ENCODE measurements at regions not wholly inside any gene's neighbourhood (a gene's known extent, or its start where the extent isn't known, plus 50 kb on each side); places are given as distances from the start of the nearest gene placed in this dataset.

DNA sequence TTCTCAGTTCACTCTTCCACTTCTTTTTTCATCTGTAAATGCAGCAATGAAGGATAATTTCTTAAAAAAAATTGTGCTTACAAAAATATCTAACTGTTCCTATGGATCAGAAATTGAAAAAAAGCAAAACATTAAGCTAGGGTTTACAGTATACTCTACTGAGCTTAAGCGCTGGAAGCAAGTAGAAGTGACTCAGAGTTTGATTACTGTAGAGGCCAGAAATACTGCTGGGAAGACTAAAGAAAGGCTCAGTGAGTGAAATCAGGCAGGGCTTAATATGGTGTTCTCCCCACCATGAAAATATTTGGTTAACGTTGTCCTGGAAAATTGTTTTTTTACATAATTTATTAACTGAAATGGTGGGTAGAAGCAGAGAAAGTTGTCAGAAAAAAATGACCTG, 1061.8 kb upstream of the GRIA3 start:
- Histone ChIP-seq H4K20me1 (ENCODE audit: control insufficient read depth, insufficient read depth, low read length, poor library complexity, severe bottlenecking) (no peaks in the 10 kb centered on the region), H3K4me1 (ENCODE audit: control insufficient read depth in 2 of 2, insufficient read depth in 2 of 2, low read length in 2 of 2) (no peaks in the 10 kb centered on the region), H3K27ac (ENCODE audit: low read length in 2 of 2) (no peak overlapping the region), H3K4me3 (ENCODE audit: control extremely low read depth in 1 of 5, extremely low read depth in 1 of 5, insufficient read depth in 1 of 5, low read depth in 2 of 5, low read length in 4 of 5) (no peak overlapping the region), H3K27me3 (replicated peaks in 1 of 4; ENCODE audit: control extremely low read depth in 1 of 4, control insufficient read depth in 3 of 4, insufficient read depth in 4 of 4, low read length in 3 of 4) (no peaks in the 10 kb centered on the region), H3K36me3 (replicated peaks in 1 of 2; ENCODE audit: control extremely low read depth in 1 of 2, control insufficient read depth in 1 of 2, extremely low read depth in 1 of 2, insufficient read depth in 2 of 2, low read length in 1 of 2) (no peaks in the 10 kb centered on the region), H2AFZ (ENCODE audit: insufficient read depth, low read depth, low read length, poor library complexity, severe bottlenecking) (no peak overlapping the region), H3K79me2 (ENCODE audit: control insufficient read depth, insufficient read depth, low read length) (no peaks in the 10 kb centered on the region), H3K4me2 (replicated peaks; ENCODE audit: low read depth, low read length, poor library complexity, severe bottlenecking) (no peak overlapping the region), H3K9ac (ENCODE audit: low read length) (no peak overlapping the region), H3K9me3 (ENCODE audit: control extremely low read depth in 1 of 3, control insufficient read depth in 2 of 3, insufficient read depth in 1 of 3, low read length in 2 of 3) (no peaks in the 10 kb centered on the region)
- WGBS (ENCODE audit: insufficient coverage): no CpG with 5 or more reads among the region's 2 CpGs
- TF ChIP-seq, protein P1, sequence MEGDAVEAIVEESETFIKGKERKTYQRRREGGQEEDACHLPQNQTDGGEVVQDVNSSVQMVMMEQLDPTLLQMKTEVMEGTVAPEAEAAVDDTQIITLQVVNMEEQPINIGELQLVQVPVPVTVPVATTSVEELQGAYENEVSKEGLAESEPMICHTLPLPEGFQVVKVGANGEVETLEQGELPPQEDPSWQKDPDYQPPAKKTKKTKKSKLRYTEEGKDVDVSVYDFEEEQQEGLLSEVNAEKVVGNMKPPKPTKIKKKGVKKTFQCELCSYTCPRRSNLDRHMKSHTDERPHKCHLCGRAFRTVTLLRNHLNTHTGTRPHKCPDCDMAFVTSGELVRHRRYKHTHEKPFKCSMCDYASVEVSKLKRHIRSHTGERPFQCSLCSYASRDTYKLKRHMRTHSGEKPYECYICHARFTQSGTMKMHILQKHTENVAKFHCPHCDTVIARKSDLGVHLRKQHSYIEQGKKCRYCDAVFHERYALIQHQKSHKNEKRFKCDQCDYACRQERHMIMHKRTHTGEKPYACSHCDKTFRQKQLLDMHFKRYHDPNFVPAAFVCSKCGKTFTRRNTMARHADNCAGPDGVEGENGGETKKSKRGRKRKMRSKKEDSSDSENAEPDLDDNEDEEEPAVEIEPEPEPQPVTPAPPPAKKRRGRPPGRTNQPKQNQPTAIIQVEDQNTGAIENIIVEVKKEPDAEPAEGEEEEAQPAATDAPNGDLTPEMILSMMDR (IDR thresholded peaks at IDR 0.05): no peak
- no peak for TF ChIP-seq EZH2 (IDR thresholded peaks at IDR 0.05; ENCODE audit: borderline replicate concordance, insufficient read depth, low read depth, low read length, poor library complexity, severe bottlenecking)
- no peaks in the 10 kb centered on the region for H3K27me3 Mint-ChIP-seq
- DNase-seq (no peak), ATAC-seq (ENCODE audit: low read depth) (no peak)
- ChIA-PET CTCF (no interaction called here), POLR2A (no interaction called here)
- no peaks in the 10 kb centered on the region for H3K4me1 Mint-ChIP-seq
- H3K27ac Mint-ChIP-seq: no peak overlapping the region
- no peaks in the 10 kb centered on the region for H3K9me3 Mint-ChIP-seq (ENCODE audit: insufficient read depth)
- intact Hi-C loops (cut with micrococcal nuclease): no loop called here
- no peak overlapping the region for H3K4me3 Mint-ChIP-seq

- DNase-seq: no peak
Observed at GRCh38 chrX:122133478-122133877, 1050.6 kb upstream of the GRIA3 start.

More at GRCh38 chrX:122133478-122133877, 1050.6 kb upstream of the GRIA3 start:
- Histone ChIP-seq H3K4me1 (ENCODE audit: control insufficient read depth in 2 of 2, insufficient read depth in 2 of 2, low read length in 2 of 2) (no peaks in the 10 kb centered on the region), H3K9ac (ENCODE audit: low read length) (no peak overlapping the region), H3K9me3 (ENCODE audit: control extremely low read depth in 1 of 3, control insufficient read depth in 2 of 3, insufficient read depth in 1 of 3, low read length in 2 of 3) (no peaks in the 10 kb centered on the region), H3K27ac (ENCODE audit: low read length in 2 of 2) (no peak overlapping the region), H3K27me3 (replicated peaks in 1 of 4; ENCODE audit: control extremely low read depth in 1 of 4, control insufficient read depth in 3 of 4, insufficient read depth in 4 of 4, low read length in 3 of 4) (no peaks in the 10 kb centered on the region), H3K36me3 (replicated peaks in 1 of 2; ENCODE audit: control extremely low read depth in 1 of 2, control insufficient read depth in 1 of 2, extremely low read depth in 1 of 2, insufficient read depth in 2 of 2, low read length in 1 of 2) (no peaks in the 10 kb centered on the region), H3K4me2 (replicated peaks; ENCODE audit: low read depth, low read length, poor library complexity, severe bottlenecking) (no peak overlapping the region), H3K4me3 (ENCODE audit: control extremely low read depth in 1 of 5, extremely low read depth in 1 of 5, insufficient read depth in 1 of 5, low read depth in 2 of 5, low read length in 4 of 5) (no peak overlapping the region), H2AFZ (ENCODE audit: insufficient read depth, low read depth, low read length, poor library complexity, severe bottlenecking) (no peak overlapping the region), H4K20me1 (ENCODE audit: control insufficient read depth, insufficient read depth, low read length, poor library complexity, severe bottlenecking) (no peaks in the 10 kb centered on the region), H3K79me2 (ENCODE audit: control insufficient read depth, insufficient read depth, low read length) (no peaks in the 10 kb centered on the region)
- TF ChIP-seq, protein P1 (IDR thresholded peaks at IDR 0.05): no peak
- no peak for TF ChIP-seq EZH2 (IDR thresholded peaks at IDR 0.05; ENCODE audit: borderline replicate concordance, insufficient read depth, low read depth, low read length, poor library complexity, severe bottlenecking)
- intact Hi-C loops (cut with micrococcal nuclease): no loop called here
- Mint-ChIP-seq H3K9me3 (ENCODE audit: insufficient read depth) (peaks cover 3% of the 10 kb centered on the region), H3K27me3 (no peaks in the 10 kb centered on the region), H3K27ac (no peak overlapping the region), H3K4me3 (no peak overlapping the region), H3K4me1 (no peaks in the 10 kb centered on the region)
- CTCF ChIA-PET: no interaction called here
- WGBS (ENCODE audit: insufficient coverage): no CpG with 5 or more reads among the region's 1 CpG
- no peak for ATAC-seq (ENCODE audit: low read depth)
- POLR2A ChIA-PET: no interaction called here

Measured in B cell (primary cell).